GM12864 (cell line): ENCODE measurements at regions not wholly inside any gene's neighbourhood (a gene's known extent, or its start where the extent isn't known, plus 50 kb on each side); places are given as distances from the start of the nearest gene placed in this dataset.

Experiments
- DNase-seq: peaks from one replicate; pipeline ENCODE4 v3.0.0-alpha.2; 2011; ENCODE audit warnings: low read depth
- H3K4me3 ChIP-seq: 2 replicates; pipeline ENCODE4 v1.5.1; 2011; ENCODE audit warnings: mild to moderate bottlenecking, low read depth, low read length, control low read depth
- CTCF ChIP-seq: IDR thresholded peaks from 2 replicates; pipeline ENCODE4 v1.5.1; 2011; ENCODE audit warnings: low read depth, mild to moderate bottlenecking, moderate library complexity, low read length, control low read depth, inconsistent platforms; ENCODE audit errors: missing control alignments

- TF ChIP-seq CTCF, result no peak
- H3K4me3 ChIP-seq, result no peak overlapping the region
- no peak for DNase-seq
Observed at GRCh38 chr3:106190296-106190695, 321.5 kb upstream of the CBLB start.

GRCh38 chr3:106191211-106191610 is 322.4 kb upstream of the CBLB start:
- no peak overlapping the region for H3K4me3 ChIP-seq
- no peak for TF ChIP-seq CTCF
- DNase-seq, result no peak

- TF ChIP-seq CTCF, result no peak
- no peak overlapping the region for H3K4me3 ChIP-seq
- DNase-seq, result no peak
Observed at GRCh38 chr3:106191913-106192312, 323.1 kb upstream of the CBLB start.

GRCh38 chr3:106193876-106194275 is 325.1 kb upstream of the CBLB start:
- DNase-seq, result no peak
- no peak for TF ChIP-seq CTCF
- H3K4me3 ChIP-seq, result no peak overlapping the region

- no peak overlapping the region for H3K4me3 ChIP-seq
- DNase-seq, result no peak
- TF ChIP-seq CTCF, result no peak
Observed at GRCh38 chr3:106194726-106195125, 325.9 kb upstream of the CBLB start.

- no peak for DNase-seq
- H3K4me3 ChIP-seq, result no peak overlapping the region
- TF ChIP-seq CTCF, result no peak
Observed at GRCh38 chr3:106197532-106198194, 328.9 kb upstream of the CBLB start.

GRCh38 chr3:106204160-106204868 is 335.5 kb upstream of the CBLB start:
- H3K4me3 ChIP-seq, result no peak overlapping the region
- no peak for DNase-seq
- no peak for TF ChIP-seq CTCF
